GM21717 (cell line): ENCODE measurements at regions not wholly inside any gene's neighbourhood (a gene's known extent, or its start where the extent isn't known, plus 50 kb on each side); places are given as distances from the start of the nearest gene placed in this dataset.
"Not testable (repeated sequence)": the region's sequence is repeated elsewhere in the genome, so short reads cannot be mapped to it uniquely, and the experiment has no call there.

Source experiments
- ATAC-seq: cut with Tn5 transposase; IDR thresholded peaks from one replicate; pipeline ENCODE4 v1.9.1; 2021; ENCODE audit warnings: mild to moderate bottlenecking, moderate library complexity; ENCODE audit not compliant: unreplicated experiment

DNA sequence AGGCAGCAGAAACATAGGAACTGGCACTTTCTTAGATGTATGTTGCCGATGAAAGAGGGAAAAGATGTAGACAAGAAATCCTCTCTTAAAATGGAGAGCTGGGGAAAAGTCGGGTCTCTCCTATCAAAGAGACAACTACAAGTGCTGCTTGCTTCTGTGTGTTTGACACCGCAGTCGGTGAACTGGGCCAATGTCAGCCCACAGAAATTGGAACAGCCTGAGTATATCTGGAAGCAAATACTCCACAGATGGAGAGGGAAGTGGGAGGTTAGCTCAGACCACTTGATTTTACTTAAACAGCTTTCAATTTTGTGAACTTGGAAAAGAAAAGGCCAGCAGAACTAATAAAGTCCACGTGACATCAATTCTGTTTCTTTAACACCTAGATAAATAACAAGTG, 230.9 kb upstream of the FAT1 start:
- ATAC-seq, result no peak

DNA sequence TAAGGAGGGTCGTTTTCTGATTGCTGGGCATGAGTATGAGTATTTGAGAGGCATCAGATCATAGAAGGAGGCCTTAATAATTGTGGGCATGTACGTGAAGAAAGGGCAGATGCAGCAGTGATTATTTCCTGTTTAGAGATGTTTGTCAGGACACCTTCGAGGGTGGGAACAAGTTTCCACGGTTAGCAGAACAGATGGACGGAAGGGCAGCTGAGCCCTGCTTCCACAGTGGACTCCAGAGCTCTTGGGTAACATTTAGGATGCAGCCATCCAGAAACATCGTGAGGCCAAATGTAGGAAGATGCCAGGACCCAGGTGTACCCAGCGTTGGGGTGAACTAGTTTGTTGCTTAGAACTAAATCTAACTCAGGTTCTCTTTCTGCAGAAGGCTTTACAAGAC, 231.3 kb upstream of the FAT1 start:
- ATAC-seq, result no peak

DNA sequence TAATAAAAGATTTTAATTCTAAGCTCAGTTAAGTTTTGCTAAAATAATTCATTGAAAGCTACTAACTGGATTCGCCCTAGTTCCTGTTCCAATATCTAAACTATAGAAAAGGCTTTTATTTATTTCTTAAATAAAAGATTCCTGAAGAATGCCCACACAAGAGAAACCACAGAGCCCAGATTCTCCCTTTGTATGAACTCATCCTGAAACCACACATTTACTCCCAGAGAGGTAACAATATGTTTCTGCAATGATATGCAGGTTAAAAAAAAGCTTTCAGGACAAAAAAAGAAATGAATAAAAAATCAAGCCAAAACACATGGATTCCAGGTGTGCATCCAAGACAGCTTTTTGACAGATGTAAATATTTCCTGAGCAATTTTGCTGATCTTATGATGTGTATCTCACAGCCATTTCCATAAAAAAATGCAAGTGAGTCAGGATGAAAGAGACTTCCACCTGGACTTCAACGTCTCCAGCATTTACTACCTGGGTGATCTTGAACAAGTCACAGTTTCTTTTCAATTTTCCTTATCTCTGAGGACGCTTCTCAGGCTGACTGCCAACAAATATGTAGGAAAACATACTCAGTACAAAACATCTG, 234.4 kb upstream of the FAT1 start:
- ATAC-seq, result no peak

DNA sequence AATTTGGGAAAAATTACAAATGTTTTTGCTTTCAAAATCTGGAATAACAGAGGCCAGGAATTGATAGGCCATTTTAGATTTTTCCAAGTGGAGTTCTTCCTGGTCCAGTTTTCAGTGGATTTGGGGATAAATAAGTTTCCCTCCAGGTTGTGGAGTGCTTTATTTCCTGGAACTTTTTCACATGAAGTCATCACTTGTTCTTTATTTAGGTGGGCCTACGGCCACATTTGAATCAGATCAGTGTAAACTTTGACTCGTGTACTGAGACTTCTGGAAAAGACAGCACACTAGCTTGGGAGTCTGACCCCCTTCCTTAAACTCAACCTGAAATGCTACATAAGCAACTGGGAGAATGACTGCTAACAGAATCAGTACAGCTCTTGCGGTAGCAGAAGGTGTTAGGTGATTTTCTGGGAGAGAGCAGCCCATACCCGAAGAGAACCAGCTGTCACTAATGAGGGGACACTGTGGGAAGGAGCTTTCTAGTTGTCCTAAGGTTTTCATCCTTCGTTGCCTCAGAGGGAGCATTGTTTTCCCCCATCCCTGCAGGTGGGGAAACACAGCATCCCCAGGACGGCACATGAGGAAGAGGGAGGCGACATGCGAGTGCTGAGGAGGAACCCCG, 235.2 kb upstream of the FAT1 start:
- no peak for ATAC-seq

DNA sequence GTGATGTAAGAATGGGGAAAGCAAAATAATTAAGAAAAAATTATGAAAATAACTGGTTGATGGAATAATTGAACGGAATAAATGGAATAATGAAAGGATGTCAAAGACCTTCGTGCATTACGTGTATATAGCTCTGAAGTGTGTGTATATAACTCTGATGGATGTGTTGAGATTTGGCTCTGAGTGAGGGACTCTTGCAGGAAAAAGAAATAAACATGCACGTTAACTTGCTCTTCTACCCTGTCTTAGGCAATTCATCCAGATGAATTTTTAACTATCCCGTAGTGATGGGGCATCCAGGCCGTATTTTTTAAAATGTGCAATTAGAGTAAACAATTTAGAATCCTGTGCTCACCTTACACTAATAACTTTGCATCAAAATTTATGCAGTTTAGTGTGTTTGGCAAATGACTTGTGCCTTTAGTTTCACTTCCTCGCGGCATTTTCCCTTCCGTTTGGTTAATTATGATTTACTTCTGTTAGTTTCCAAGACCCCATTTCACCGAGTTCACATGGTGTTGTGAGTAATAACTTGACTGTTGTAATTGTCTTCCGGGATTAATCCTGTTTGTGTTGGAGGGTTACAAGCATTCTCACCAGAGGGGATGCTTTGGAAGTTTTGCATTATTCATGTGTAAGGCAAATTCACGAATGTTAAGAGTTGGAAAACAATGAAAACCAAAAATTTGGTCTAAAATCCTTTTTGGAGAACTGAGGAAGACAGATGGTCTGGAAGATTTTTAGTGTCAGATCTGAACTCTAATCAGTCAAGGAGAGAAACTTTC, 256.5 kb upstream of the FAT1 start:
- ATAC-seq, result no peak

DNA sequence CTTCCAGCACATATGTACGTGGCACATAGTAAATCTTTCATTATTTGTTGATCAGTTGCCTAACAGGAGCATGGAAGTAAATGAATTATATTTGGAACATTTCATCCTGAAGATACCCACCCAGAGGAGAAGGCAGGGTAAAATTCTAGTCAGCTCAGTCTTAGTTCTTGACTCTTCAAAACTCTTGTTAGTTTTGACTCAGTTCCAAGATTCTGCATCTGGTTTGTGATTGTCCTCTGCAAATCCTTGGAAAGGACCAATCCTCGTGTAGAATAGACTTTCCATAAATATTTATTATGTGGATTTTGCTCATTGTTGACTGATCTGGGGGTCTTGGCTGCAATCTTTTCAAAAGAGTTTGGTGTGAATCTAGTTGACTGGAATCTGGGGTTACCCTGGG, 257.5 kb upstream of the FAT1 start:
- ATAC-seq, result no peak

DNA sequence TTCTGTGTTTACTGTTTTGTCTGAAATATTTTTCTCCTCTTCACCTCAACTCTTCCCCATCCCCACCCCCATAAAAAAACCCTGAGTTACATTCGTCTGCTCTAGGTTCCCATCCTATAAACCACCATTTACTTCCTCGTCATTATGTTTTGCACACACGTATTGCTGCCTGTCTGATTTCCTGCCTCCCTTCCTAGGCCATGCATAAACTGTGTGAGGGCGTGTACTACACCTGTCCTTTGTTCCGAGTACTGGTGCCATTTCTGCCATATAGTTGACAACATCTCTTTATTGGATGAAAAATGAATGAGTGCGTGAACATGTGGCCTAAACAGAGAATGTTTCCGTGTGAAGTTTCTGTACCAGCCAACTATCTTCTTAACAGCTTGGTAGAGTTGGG, 258.5 kb upstream of the FAT1 start:
- ATAC-seq, result no peak

DNA sequence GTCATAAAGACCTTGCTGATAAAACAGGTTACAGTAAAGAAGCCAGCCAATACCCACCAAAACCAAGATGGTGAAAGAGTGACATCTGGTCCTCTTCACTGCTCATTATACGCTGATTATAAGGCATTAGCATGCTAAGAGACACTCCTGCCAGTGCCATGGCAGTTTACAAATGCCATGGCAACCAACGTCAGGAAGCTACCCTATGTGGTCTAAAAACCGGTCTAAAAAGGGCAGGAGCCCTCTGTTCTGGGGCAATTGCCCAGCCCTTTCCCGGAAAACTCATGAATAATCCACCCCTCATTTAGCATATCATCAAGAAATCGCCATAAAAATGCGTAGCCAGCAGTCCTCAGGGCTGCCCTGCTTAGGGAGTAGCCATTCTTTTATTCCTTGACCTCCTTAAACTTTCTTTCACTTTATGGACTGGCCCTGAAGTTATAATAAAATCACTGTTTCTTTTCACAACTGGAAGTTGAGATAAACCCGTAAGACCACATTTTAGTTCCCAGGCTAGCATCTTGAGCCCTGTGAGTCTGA, 260.5 kb upstream of the FAT1 start:
- ATAC-seq, result no peak

DNA sequence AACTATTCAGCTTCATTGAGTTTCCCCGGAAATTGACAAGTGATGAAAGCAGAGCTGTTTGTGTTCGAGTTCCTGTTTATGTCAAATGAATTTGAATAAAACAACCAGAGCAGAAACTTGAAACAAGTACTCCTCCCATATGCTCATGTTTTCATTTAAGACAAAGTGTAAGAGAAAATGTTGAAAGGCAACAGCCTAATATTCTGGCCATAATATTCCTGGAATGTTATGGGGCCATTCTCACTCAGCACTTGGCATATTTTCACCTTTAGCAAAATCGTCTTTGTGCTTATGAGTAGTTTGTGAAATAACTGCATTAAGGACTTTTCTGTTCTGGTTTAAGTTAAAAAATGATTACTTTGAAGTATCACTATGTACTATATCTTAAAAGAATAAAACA, 276.0 kb upstream of the FAT1 start:
- ATAC-seq, result no peak

DNA sequence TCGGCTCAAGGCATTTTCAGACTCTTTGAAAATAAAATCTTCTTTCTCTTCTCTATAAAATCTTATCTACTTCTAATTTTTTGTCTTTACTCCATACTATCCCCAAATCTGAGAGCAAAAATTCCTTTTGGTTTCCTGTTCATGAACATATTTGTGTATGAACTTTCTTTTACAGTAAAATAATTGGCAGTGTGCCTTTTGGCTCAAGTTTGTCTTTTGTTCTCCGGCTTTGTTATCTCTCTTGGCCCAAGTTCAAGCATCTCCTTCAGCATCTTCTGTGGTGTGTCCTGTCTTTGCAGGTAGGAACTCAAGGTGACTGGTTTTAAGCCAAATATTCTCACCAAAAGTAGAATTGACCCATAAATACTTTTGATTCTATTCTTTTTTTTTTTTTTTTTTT, 276.6 kb upstream of the FAT1 start:
- no peak for ATAC-seq

DNA sequence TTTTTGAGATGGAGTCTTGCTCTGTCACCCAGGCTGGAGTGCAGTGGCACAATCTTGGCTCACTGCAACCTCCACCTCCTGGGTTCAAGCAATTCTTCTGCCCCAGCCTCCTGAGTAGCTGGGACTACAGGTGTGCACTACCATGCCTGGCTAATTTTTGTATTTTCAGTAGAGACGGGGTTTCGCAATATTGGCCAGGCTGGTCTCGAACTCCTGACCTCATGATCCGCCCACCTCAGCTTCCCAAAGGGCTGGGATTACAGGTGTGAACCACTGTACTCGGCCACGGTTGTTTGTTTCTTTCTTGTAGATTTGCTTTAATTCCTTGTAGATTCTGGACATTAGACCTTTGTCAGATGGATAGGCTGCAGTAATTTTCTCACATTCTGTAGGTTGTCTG, 278.5 kb upstream of the FAT1 start:
- ATAC-seq, result not testable (repeated sequence)

DNA sequence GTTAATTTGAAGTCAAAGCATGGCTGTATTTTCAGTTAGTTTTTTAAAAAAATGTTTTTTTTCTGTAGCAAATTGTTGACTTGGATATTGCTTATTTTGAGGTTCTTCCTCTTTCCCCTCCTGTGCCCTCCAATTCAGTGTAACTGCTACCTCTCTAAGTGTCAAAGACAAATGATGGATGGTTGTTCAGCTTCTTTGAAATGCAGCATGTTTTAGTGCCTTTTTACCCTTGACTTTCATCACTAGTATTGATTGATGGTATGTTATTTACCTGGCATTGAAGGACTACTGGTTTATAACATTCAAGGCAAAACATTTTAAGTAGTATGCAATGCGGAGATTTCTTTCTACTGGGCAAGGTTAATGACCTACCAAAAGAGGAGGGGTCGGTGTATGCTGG, 281.0 kb upstream of the FAT1 start:
- no peak for ATAC-seq

DNA sequence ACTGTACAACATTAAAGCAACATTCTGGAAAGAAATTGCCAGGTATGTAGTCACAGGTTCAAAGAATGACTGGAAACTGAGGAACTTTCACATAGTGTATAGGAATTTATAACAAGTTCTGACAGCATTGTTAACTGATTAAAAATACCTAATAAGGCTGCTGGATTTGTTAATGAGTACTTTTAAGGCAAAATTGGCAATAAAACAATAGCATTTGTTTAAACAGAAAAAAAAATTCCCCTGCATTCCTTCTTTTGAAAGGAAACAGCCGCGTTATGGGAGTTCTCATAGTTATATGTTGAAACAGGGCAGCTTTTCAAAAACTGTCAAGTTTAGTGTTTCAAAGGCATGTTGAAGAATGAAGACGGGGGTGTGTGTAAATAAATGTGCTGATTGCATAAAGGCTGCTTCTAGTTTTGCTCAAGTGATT, 282.5 kb upstream of the FAT1 start:
- ATAC-seq, result no peak

DNA sequence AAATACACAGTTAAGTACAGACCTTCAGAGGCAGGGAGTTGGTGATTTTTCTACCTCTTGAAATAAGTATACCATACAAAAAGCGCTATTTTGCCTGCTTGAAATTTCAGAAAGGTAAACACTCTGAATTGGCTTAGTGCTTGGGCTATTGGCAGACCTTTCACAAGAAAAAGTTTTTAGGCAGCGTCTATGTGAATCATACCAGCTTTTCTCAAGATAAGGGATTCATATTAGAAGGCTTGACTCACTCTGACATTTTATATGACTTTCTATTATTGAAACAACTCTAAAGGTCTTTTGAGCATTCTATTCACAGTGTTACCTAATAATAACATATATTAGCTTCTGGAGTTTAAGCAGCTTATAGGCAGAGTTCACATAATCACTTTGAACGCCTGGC, 286.4 kb upstream of the FAT1 start:
- no peak for ATAC-seq

DNA sequence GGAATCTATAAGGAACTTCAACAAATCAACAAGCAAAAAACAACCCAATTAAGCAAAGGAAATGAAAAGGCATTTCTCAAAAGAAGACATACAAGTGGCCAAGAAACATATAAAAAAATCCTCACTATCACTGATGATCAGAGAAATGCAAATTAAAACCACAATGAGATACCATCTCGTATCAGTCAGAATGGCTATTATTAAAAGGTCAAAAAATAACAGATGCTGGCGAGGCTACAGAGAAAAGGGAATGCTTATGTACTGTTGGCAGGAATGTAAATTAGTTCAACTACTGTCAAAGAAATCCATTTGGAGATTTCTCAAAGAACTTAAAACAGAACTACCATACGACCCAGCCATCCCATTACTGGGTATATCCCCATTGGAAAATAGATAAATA, 292.4 kb upstream of the FAT1 start:
- no peak for ATAC-seq

DNA sequence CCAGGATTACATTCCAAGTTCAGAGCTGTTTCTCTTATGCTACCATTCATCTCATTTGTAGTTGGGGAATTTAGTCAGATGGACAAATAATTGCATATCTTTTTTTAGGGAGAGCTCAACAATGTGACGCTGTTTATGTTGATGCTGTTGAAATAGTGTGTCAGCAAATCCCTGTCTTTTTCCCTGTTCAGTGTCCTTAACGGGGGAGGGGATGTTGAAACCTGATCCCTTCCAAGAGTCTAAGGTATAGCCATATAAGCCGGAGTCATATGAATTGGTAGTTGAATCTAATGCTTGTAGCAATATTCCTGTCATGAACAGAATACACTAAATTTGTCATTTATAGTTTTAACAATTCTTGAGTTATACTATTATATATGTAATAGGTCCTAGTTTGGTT, 293.5 kb upstream of the FAT1 start:
- ATAC-seq, result no peak

DNA sequence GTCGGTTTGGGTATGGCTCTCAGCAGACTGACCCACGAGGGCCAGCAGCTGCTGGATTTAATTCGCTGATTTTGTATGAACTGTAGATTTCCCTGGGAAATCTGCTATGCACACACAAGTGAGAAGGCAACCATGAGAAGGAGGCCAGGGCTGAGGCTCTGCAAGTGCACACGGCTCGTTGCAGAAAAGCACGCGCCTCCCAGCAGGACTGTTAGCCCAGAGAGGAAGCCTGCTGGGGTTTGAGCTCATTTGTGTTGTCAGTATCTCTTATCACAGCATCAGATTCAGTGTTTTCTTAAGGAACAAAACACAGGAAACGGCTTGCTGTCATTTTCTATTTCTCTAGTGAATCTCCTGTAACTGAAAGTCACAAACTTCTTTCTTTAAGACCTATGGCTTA, 296.2 kb upstream of the FAT1 start:
- no peak for ATAC-seq

DNA sequence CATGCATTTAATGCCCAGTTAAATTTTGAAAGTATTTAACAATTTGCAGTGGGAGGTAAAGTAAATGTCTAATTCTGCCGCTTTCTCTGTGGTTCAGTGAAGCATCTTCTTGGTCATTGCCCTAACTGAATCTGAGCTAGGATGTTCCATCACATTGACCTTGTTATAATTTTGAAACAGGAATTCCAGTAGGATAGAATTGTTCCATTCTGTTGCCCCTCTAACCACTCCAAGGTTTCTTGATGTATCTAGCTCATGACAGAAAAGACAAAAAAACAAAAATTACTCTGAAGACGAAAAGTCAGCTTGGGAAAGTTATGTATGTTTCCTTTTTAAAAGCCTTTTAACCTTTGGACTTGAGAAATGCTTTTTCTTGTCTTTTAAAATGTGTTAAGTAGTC, 297.0 kb upstream of the FAT1 start:
- no peak for ATAC-seq

DNA sequence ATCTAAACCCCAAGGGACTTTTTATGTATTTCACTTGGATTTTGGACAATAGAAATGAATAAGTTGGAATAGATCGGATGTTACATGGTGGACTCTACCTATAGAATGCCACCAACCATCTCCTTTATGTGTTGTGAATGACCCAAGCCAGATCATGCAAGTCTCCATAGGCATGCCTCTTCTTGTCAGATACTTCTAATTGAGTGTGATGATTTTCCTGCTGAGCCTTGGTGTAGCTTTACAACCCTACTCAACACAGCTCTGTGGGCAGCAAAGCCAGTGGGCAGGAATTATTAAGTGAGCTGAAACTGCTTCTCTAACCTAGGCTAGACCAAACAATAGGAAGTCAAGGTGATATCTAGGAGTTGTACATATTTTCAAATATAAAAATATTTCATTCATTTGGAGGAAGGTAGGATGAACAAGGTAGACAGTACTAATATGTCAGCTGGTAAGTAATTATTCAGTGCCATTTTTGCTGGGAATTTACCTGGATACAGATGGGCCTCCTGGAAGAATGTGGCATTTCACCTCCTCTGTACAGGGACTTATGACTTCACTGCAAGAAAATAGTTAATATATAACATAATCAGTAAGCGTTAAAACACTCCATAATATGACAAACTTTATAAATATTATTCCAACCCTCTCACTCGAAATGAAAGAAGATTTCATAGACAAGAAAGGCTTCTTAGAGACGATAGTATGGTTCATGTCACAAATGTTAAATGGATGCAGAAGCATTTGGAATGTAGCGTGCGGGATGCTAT, 298.0 kb upstream of the FAT1 start:
- ATAC-seq, result no peak

DNA sequence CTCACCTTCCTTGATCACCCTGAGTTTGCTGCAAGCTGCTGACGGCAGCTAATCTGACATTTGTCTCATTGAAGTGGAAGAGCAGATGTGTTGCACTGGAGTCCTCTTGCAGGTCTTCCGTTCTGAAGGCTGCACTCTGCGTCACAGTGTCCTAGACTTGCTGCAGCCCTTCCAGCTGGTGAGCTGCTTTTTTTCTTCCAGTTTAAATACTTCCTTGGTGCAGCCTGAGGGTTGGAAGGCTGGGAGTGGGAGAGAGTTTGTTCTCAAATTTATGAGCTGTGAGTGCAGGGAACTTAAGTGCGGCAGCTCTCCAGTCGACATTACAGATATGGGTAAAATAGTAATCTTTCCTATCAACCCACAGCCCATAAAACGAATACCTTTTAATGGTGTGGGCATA, 303.6 kb upstream of the FAT1 start:
- no peak for ATAC-seq

DNA sequence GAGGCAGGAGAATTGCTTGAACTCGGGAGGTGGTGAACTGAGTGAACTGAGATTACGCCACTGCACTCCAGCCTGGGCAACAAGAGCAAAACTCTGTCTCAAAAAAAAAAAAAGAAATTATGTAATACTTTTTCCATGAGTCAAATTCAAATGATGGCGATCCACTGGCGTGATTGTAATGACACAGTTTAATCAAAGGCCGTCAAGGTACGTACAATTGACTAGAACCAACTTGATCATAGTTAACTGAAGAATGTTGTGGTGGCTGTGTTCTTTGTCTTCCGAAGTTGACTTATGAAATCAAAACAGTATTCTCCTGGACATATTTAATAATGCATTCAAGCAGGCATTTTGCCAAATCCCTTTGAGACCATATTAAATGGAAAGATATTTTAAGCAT, 318.6 kb upstream of the FAT1 start:
- no peak for ATAC-seq
